ENCODE measurements at regions not wholly inside any gene's neighbourhood (a gene's known extent, or its start where the extent isn't known, plus 50 kb on each side); places are given as distances from the start of the nearest gene placed in this dataset.

GRCh38 chr5:122561209-122561608 is 213.7 kb upstream of the SNX2 start:
- H3K4me3 ChIP-seq (ENCODE audit: low read depth, low read length), result no peak overlapping the region
- no peak for TF ChIP-seq CTCF (conservative IDR thresholded peaks at IDR 0.05; ENCODE audit: low read depth, low read length)
- no peak for DNase-seq (ENCODE audit: low read depth)

GRCh38 chr5:122565331-122565730 is 209.5 kb upstream of the SNX2 start:
- TF ChIP-seq CTCF (conservative IDR thresholded peaks at IDR 0.05; ENCODE audit: low read depth, low read length), result no peak
- no peak overlapping the region for H3K4me3 ChIP-seq (ENCODE audit: low read depth, low read length)
- DNase-seq (ENCODE audit: low read depth), result no peak

DNA sequence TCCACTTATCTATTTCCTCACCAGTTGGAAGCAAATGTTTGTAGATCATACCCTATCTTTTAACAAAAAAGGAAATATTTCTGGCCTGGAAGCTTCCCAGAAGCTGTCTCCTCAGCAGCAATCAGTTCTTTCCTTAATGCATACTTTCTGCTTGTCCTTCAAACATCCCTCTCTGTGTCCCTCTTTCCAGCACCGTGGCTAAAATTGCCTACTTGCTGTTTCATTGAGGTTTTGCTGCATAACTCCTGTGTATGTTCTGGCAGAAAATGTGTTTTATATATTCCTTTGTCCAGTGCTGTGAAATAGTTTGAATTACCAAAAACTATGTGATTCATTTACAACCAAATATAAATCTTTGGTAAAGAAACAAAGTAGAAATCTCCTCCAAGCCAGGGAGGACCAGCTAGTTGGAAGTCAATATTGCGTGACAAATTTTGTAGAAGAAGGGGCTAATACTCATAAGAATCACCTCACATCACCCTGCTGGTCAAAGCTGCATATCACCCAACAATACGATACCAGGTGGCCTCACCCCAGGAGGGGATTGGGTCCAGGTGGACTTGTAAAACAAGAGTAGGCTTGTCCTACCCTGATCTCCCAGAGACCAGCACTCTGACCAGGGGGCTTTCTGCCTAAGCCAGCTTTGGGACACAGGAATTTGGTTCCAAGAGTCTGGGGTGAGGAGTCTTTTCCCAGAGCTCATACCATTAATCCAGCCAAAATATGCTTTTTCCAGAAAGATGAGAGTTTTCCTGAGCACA is 198.4 kb upstream of the SNX2 start:
- DNase-seq (ENCODE audit: low read depth), result no peak
- no peak overlapping the region for H3K4me3 ChIP-seq (ENCODE audit: low read depth, low read length)
- TF ChIP-seq CTCF (conservative IDR thresholded peaks at IDR 0.05; ENCODE audit: low read depth, low read length), result no peak

- H3K4me3 ChIP-seq (ENCODE audit: low read depth, low read length), result no peak overlapping the region
- no peak for TF ChIP-seq CTCF (conservative IDR thresholded peaks at IDR 0.05; ENCODE audit: low read depth, low read length)
- no peak for DNase-seq (ENCODE audit: low read depth)
These were observed 193.3 kb upstream of the SNX2 start for GRCh38 chr5:122581629-122582028.

- no peak for DNase-seq (ENCODE audit: low read depth)
- no peak for TF ChIP-seq CTCF (conservative IDR thresholded peaks at IDR 0.05; ENCODE audit: low read depth, low read length)
- H3K4me3 ChIP-seq (ENCODE audit: low read depth, low read length), result no peak overlapping the region
These were observed 190.2 kb upstream of the SNX2 start for GRCh38 chr5:122584411-122585300.

- TF ChIP-seq CTCF (conservative IDR thresholded peaks at IDR 0.05; ENCODE audit: low read depth, low read length), result no peak
- DNase-seq (ENCODE audit: low read depth), result no peak
- no peak overlapping the region for H3K4me3 ChIP-seq (ENCODE audit: low read depth, low read length)
These were observed 189.5 kb upstream of the SNX2 start for GRCh38 chr5:122585371-122585770.

Data from epithelial cell of proximal tubule (primary cell).